DMS53 treated with DMSO at 0.1 percent for 48 hours (cell line): ENCODE measurements at regions not wholly inside any gene's neighbourhood (a gene's known extent, or its start where the extent isn't known, plus 50 kb on each side); places are given as distances from the start of the nearest gene placed in this dataset.
"Not testable (repeated sequence)": the region's sequence is repeated elsewhere in the genome, so short reads cannot be mapped to it uniquely, and the experiment has no call there.

Experiments
- DNase-seq: peaks from one replicate; lab custom pipeline; 2025; ENCODE audit not compliant: unreplicated experiment; lab: John Stamatoyannopoulos, UW

- DNase-seq = no peak
Measured at GRCh38 chr4:75194180-75194579, 261.3 kb downstream of the PARM1 start.

DNA sequence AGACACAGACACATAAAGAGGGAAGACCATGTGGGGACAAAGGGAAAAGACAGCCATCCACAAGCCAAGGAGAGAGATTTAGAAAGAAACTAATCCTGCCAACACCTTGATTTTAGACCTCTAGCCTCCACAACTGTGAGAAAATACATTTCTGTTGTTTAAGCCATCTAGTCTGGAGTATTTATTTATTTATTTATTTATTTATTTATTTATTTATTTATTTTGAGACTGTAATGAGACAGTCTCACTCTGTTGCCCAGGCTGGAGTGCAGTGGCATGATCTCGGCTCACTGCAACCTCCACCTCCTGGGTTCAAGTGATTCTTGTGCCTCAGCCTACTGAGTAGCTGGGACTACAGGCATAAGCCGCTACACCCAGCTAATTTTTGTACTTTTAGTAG is 259.3 kb downstream of the PARM1 start:
- DNase-seq = not testable (repeated sequence)

GRCh38 chr4:75189711-75190335 is 256.9 kb downstream of the PARM1 start:
- no peak for DNase-seq

GRCh38 chr4:75180790-75181776 is 248.2 kb downstream of the PARM1 start:
- peak; percentile 17 for DNase-seq

- DNase-seq = no peak
Measured at GRCh38 chr4:75180217-75180616, 247.3 kb downstream of the PARM1 start.

DNA sequence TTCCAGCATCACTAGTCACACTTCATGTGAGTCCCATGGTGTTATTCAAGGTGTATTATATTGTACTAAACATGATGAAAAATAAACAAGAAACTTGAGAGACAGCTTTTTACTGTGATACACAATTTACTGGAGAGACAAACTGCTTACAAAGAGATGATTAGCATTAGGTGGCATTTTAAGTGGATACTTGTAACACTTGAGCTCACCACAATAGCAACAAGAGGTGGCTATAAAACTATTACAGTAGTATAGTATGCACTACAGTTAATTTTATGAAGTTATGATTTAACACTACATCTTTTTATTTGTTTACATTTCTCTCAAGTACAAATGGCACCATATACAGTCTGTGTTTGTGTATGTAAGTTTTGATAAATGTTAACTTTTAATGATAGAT is 246.6 kb downstream of the PARM1 start:
- DNase-seq = peak; percentile 77

- DNase-seq = no peak
Measured at GRCh38 chr4:75172551-75172950, 239.6 kb downstream of the PARM1 start.

- DNase-seq = no peak
Measured at GRCh38 chr4:75169427-75169826, 236.5 kb downstream of the PARM1 start.

DNA sequence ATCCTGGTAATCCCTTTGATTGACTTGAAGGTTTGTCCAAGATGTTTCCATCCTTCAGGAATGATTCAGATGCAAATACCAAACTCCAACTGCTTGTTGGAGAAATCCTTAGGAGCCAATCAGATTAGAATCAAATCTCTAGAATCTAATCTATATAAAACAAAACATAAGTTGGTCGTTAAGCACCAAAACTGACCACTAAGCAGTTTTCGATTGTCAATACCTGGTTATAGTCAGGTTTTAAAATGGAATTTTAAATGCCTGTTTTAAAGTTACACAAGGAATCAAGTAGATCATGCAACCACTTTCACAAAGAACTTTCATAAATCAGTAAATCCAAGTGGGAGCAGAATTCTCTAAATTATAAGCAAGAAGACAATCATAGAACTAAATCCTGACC is 236.1 kb downstream of the PARM1 start:
- DNase-seq = no peak

- no peak for DNase-seq
Measured at GRCh38 chr4:75168548-75168947, 235.6 kb downstream of the PARM1 start.

DNA sequence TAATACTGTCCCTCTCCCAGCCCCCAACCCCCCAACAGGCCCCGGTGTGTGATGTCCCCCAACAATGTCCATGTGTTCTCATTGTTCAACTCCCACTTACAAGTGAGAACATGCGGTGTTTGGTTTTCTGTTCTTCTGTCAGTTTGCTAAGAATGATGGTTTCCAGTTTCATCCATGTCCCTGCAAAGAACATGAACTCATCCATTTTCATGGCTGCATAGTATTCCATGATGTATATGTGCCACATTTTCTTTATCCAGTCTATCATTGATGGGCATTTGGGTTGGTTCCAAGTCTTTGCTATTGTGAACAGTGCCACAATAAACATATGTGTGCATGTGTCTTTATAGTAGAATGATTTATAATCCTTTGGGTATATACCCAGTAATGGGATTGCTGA is 232.2 kb downstream of the PARM1 start:
- DNase-seq = not testable (repeated sequence)

- DNase-seq = no peak
Measured at GRCh38 chr4:75158451-75158850, 225.5 kb downstream of the PARM1 start.

DNA sequence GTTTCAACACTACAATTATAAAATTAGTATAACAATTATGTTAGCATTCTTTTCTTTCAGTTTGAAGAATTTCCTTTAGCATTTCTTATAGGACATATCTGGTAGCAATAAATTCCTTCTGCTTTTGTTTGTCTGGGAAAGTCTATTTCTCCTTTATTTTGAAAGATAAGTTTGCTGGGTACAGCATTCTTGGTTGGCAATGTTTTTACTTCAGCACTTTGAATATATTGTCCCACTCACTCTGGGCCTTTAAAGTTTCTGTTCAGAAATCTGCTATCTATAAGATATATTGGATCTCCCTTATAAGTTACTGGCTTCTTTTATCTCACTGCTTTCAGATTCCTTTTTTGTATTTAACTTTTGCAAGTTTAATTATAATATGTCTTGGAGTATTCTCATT is 222.1 kb downstream of the PARM1 start:
- no peak for DNase-seq

DNA sequence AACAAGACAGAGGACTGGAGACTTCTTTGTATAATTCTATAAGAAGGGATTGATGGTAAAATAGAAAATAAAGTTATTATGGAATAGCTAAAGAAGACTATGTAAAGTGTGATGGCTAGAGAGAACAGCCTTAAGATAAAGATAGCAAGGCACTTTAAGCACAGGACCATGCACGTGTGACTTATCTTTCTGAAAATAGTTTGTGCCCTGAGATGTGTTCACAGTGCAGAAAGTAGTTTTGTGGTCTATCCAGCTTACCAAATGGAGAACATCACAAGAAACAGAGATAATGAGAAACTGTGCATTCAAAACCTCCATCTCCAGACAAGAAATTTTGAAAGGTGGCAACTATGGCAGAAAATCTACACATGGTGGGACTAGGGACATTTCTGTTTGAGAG is 213.3 kb downstream of the PARM1 start:
- no peak for DNase-seq

GRCh38 chr4:75144475-75144874 is 211.6 kb downstream of the PARM1 start:
- DNase-seq = no peak

DNA sequence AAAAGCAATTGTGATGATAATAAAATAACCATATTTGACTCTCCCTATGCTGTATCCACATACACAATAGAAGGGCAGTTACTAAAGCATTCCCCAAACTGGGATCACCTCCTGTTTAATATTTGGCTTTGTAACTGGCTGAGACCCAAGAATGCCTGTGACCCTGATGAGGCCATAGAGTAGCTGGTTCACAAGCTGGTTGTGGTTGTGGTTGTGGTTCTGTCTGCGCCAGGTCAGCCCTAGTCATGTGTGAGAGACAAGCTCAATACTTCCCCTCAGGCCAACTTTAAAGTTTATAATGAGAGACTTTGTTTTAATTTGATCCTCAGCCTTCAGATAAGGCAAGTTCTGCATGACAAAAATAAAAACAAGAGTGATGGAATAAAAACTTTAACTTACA is 209.9 kb downstream of the PARM1 start:
- DNase-seq = no peak

GRCh38 chr4:75142382-75142781 is 209.5 kb downstream of the PARM1 start:
- no peak for DNase-seq

GRCh38 chr4:75141162-75141561 is 208.2 kb downstream of the PARM1 start:
- DNase-seq = no peak

DNA sequence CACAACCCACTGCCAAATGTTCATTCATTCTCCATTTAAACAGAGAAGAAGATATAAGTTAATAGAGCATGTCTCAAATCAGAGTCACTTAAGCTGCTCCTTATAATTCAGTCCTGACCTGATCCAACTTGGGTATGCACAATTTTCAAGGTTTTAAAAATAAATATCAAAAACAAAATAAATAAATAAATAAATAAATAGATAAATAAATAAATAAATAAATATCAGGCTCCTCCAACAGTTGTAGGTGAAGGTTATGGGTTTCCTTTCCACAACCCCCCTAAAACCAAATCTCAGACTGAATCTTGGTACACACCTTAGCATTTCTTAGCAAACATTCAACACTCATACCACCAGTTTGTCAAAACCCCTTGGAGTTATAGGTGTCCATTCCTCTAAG is 204.4 kb downstream of the PARM1 start:
- DNase-seq = no peak

DNA sequence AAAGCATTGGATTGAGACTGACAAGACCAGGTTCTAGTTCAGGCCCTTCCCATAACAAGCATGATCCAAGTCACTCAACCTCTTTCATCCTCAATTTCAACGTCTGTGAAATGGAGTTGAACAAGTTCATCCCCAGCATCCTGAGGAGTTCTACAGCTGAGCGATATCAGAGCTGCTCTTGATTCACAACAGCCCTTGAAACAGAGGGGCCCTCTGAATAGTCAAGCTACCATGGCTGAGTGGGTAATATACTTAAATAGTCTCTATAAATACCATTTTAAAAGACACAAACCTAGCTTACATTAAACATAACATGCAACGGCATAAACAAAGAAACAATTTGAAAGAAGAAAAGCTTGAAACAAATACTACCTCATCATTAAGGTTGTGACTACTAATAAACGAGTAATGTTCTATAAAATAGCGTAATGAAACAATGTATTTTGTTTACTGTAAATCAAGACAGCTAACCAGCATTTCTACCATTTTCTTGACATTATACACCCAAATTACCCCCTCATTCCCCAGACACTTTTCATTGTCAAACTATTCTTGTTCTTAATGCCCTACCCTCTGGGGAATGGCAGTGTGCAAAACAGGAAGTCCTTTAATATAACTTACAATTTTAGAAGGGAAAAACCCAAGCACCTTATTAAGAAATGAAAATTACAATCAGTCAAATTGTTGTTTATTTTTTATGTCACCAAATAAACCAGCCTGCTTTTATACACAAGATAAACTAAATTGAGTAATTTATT is 202.3 kb downstream of the PARM1 start:
- DNase-seq = no peak

- DNase-seq = not testable (repeated sequence)
Measured at GRCh38 chr4:75126870-75127269, 194.0 kb downstream of the PARM1 start.

DNA sequence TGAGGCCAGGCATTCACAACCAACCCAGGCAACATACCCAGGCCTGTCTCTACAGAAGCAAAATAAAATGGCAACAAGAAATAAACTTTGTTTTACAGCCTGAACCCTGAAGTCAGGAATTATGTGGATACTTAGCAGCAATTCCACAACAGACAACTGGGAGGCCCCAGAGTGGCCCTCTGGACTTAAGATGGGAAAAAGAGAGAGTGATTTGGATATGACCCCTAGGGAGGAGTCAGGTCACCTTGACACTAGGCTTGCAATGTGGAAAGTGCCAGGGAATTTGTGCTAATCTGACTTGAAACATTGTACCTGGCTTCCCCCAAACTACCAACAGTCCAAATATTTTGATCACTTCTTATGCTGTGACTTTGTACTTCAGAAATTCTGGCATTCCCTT is 193.1 kb downstream of the PARM1 start:
- DNase-seq = no peak
